ENCODE measurements at regions not wholly inside any gene's neighbourhood (a gene's known extent, or its start where the extent isn't known, plus 50 kb on each side); places are given as distances from the start of the nearest gene placed in this dataset.

DNA sequence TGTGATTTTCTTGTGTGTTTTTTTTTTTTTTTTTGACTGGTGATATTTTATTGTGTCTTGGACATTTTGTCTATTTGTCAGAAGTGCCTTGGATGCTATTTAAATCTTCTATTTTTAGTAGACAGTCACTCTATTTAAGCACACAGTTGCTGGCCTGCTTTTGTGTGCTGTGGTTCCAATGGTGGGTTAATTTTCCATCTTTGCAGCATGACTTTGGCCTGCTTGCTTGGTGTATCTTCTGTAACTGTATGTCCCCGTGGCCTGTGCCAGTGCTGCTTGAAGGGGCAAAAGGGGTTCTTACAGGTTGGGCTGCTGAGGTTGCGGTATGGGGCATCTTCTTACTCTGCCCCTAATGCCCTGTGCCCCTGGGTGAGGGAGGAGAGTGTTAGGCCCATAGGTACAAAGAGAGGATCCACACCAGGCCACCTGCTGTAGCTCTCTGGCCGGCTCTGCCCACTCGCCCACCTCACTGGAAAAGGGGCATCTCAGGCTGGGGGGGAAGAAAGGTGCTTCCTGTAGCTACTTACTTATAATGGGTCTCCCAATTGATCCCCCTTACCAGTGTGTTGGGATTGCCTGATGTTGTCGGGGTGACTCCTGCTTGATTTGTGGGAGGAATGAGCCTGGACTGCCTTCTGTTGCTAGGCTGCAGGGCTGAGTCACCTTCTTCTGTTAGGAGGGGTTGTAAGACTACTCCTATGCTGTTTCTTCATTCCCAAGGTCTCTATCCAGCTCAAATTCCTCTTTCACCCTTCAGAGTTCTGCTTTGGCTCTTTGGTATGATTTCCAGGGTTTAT is 490.0 kb upstream of the HS6ST1 start:
- DNase-seq: no peak

DNA sequence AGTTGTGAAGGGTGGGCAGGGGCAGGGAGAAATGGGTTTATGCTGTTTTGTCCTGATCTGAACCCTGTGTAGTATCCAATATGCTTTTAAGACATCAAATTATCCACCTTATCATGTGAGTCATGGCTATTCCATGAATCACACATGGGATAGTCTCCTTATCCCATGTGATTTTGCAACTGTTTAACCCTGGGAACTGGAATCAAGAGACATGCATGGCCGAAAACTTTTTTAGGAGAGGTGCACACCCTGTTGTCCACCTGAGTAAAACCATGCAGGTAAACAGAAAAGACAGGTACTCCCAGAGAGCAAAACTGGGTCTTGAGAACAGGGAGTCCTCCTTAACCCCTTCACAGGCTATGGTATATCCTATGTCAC is 490.6 kb upstream of the HS6ST1 start:
- no peak for DNase-seq

DNA sequence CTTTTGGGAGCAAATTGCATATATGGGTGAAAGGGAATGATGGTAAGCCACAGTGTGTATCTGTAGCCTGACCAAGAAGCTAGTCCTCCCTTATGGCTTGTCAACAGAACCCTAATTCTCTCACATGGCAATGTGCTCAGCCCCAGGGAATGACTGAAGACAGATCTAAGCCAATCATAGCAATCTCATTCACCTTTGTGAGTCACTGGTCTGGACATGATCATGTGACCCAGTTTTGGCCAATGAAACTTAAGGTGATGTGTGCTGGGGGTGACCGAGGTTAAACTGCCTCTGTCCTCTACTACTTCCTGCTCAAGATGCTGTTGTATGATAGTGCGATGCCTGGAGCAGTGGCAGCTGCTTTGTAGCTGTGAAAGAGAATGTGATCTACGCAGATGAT is 491.2 kb upstream of the HS6ST1 start:
- DNase-seq: no peak

DNA sequence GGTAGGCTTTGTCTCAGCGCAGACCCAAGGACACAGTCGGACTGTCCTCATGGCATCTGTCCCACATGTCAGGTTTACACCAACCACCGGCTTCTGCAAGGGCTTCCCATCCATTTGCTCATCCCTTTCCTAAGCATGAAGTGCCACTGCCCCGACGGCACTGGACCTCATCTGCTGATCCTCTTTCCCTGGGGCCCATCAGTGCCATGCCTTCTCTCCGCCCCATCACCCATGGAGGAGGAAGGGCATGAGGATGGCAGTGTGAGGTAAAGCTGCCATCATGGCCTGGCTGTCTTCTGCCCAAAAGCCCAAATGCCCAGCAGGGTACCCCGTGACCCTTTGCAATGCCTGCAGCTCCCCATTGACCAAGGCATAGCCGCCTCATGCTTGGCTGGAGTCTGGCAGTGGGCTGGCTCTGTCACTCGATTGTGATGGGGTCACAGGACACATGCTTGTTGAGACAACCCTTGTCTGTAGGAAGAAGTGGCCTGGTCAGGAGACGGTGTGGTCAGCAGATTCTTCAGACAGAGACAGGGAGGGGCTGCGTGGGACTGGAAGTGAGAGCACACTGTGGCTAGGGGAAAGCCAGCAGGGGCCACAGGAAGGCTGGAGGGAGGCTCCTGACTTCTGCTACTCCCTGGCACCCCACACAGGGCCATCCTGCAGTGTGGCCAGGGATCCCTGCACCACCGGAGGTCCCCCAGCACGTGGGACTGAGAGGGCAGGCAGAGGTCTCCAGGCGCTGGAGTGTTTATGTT is 493.7 kb upstream of the HS6ST1 start:
- DNase-seq: no peak

DNA sequence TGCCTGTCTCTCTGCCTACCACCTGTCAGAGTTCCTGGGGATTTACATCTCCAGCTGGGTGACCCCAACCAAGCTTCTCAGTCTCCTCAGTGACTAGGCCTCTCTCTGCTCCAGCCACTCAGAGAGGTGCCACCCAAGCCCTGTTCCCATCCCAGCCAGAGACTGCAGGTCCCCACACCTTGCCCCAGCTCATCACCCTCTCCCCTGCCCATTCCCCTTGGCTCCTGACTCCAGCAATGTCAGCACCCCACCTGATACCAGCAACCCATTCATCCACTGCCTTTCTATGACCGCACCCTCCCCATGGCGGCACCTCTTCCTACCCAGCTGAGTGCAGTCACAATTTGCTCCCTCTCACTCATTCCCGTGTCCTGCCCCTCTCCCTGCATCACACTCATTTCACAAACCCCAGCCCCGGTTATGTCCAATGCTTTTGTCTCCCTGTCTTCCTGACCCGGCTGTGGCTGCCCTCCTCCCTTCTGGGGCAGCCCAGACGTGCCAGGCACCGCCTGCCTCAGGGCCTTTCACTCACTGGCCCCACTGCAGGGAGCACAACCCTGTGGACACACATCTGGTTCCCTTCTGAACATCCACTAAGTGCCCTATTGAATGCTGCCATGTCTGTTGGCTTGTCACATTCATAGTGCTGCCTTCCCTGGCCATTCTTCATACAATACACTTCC is 494.8 kb upstream of the HS6ST1 start:
- DNase-seq: no peak

DNA sequence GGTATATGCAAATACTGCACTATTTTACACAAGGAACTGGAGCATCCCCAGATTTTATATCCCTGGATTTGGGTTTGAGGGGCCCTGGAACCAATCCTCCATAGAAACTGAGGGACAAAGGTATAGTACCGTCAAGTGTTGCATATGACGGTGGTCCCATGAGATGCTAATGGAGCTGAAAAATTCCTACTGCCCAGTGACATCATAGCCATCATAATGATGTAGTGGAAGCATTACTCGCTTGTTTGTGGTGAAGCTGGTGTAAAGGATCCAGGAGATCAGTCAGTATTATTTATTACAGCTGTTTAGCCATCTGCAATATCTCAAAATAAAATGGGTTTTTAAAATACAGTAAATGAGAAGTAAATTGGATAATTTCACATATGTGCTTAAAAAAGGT is 496.6 kb upstream of the HS6ST1 start:
- no peak for DNase-seq

DNA sequence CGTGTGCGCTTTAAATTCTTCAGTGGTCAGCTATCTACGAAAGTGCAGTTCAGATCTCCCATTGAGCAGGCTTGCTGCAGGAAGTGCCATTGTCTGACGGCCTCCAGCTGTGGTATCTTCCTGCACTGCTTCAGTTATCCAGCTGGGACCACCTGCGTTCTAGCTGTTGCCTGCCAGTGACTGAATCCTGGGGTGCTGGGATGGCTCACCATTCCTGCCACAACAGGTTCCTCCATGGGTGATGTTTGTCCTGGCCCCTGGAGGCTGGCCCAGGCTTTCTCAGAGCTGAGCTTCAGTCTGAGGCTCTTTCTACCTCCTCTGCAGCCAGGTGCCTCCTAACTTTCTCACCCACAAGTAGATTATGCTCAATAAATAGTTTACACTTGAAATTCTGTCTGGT is 498.5 kb upstream of the HS6ST1 start:
- DNase-seq: no peak

DNA sequence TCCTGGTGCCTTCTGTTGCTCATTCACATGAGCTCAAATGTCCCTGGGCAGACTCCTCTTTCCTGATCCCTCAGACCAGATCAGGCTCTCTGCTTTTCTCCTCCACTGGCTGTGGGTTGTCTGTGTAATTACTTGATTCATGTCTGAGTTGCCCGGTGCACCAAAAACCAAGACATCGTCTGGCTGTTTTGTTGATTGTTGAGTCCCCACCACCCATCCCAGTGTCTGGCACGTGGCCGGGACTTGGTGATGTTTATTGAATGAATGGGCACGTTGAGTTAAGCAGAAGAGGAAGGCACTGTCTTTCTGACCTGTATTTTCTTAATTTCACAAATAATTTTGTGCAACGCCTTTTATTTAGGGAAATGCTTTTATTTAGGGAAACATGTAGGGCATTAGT is 499.1 kb upstream of the HS6ST1 start:
- DNase-seq: no peak

DNA sequence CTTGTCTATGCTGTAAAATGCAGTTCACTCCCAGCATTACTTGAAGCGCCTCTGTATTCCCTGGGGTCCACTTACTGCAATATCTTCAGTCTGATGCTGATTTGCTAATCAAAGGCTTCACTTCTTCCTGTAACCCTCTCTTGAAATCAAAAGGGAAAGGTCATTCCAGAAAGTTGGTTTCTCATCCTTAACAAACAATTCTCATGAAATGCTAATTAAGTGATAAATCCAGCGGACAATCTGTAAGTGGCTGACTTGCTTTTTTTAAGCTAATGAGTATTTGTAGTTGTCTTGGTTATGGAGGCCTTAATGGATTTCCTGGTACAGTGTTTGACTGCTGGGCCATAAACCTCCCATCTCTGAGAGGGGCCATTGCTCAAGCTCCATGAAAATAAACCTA is 499.6 kb upstream of the HS6ST1 start:
- no peak for DNase-seq

DNA sequence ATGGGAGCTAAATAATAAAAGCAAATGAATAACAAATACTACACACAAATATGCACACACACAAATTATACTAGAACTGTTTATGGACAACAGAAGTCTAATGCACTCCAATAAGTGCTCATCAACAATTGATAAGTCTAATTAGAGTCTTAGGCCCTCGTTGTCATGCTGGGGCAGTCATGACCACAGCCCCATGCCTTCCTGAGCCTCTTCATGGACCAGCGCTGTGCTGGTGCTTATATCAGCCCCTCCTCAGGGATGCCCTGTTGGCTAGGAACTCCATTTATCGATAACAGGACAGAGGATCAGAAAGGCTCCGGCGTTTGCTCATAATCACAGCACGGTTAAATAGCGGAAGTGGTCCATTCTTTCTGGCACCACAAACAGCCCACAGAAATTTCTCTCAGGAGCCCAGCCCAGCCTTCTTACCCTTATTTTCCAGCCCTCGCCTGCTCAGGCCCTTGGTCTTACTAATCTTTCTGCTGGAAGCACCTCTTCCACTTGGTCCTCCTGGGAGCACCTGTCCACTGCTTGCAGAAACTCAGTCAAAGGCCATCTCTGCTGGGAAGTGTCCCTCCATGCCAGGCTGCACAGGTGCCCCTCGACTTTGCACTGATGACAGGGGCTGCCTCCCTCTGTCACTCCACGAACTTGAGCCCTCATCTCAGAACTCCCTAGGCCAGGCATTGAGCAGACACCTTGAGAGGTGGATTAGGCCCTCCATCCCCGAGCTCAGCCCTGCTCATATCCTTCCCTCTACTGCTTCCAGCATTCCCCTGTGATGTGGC is 500.2 kb upstream of the HS6ST1 start:
- no peak for DNase-seq

DNA sequence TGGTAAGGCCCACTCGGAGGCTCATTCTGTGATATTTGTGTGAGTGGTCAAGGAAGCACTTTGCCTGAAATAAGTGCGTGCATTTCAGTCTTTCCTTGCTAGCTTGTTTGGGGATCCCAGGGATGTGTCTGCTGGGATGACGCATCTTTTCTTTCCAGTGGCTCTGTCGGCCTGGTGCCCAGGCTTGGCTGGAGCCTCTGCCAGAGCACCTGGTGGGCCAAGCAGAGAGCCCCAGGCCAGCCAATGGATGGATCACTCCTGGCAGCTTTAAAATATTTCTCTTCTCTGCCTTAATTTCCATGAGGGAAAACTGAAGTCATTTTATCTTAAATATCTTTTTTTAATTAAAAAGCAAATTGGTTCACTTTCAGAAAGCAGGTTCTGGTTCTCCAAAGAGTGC is 501.8 kb upstream of the HS6ST1 start:
- DNase-seq: no peak

DNA sequence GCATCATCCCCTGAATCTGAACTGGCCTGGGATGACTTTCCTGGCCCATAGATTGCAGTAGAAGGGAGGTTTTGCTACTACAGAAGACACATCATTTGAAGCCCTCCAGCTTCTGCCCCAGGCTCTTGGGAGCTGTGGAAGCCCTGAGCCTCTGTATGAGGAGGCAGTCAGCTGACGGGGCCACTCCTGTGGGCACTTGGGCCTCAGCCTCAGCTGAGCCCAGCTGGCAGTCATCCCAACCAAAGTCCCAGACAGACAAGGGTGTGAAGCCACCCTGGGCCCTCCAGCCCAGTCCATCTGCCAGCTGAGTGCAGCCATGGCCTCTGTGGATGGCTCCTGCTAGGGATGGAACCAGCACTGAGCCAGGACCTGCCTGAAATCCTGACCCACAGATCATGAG is 502.3 kb upstream of the HS6ST1 start:
- no peak for DNase-seq

DNA sequence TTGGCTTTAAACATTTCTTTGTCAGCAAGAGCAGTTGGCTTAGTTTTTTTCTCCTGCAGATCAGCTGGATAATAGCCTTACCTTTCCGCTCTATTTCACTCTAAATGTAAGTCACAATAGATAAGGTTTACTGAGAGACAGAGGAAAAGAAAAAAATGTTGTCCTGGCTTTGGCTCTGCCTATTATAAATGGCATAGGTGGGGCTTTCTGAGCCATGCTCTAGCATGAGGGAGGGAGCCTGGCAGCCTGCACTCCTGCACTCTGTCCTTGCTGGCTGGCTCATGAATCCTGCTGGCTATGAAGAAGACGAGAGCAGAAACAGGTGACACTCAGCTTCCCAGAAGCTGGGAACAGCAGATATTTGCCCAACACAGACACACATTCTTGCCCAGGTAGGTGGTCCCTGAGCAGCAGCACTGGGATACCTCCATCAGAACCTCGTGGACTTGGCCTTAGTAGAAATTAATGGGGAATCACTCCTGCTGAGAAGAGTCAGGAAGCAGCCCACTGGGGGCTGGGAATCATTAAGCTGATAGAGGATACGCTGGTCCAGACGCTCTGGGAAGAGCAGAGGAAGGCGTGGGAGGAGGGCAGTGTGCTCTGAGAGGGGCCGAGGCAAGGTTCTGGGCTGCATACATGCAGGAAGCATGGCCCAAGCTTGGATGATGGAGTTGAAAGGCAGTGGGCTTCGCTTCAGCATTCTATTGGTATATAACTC is 514.4 kb upstream of the HS6ST1 start:
- DNase-seq: no peak

DNA sequence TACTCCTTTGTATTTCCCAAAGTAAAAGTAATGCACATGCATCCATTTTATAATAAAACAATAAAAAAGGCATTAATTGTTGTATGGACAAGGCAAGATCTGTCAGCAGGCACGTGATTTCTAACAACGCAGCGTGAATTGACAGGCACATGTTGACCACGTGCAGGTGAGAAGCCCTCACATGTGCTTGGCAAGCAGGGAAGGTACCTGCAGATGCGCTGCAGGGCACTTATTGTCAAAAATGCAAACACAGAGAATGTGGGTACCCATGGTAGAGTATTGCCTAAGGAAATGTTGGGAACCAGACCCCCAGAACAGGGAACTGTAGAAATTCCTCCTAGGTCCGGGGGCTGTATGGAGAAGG is 515.0 kb upstream of the HS6ST1 start:
- no peak for DNase-seq

DNA sequence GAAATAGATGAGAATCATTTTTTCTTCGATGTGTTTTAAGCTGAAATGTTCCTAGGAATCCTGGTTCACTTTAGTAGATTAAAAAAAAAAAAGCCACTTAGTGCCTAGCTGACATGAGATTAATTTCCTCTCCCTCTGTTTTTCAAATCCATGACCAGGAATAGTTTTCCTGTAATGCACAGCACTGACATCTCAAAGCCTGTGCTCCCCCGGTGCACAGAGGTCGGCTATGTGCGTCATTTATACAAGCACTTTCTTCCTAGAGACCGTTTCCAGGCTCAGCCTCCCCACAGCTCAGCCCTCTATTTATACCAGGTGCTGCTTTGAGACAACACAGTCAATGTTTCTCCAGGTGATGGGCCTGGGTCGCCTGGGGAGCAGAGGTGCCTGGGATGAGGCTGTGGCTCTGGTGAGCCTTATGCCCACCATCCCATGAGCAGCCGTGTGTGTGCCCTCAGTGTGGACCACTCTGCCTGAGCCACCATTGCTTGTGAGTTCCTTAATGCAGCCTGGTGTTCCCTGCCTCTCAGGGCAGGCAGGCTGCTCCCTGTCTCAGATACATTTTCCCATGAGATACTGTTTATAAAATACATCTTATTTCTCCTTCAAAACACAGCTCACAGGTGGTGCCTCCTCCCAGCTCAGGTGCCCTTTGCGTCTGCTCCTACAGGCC is 515.7 kb upstream of the HS6ST1 start:
- DNase-seq: no peak

DNA sequence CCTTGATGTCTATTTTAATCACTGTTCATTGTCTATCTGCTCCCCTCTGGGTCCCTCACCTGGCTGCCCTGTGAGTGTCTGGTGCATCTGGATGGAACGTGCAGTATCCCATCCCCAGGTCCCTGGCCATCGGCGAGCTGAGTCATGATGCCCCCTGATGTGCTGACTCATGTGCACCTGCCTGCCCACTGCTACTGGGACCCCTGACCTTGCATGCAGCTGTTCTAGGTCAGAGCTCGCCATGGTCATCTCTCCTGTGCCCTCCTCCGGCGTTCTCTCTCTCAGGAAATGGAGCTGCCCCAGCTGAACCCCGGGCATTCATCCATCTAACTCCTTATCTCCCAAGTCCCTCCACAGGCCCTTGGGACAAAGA is 516.2 kb upstream of the HS6ST1 start:
- DNase-seq: no peak

DNA sequence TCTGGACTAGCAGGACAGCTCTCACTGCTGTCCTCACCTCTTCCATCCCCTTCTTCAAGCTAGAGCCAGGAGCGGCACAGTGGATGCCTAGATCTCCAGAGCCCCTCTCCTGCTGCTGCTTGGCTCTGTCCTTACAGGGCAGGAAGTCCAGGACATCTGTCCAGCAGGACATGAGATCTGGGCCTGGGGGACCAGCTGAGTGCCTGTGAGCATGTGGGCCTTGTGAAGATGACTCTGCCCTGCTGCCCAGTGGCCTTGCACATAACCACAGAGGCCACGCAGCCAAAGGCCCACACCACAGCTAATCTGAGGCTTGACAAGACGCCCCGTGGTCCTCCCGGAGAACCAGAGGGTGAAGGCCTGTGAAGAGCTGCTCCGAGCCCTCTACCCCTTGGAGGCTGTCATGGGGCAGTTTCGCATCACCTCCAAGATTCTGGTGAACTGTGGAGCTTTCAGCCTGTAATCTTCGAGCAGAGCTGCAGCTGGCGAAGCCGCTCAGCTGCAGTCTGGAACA is 516.7 kb upstream of the HS6ST1 start:
- no peak for DNase-seq

DNA sequence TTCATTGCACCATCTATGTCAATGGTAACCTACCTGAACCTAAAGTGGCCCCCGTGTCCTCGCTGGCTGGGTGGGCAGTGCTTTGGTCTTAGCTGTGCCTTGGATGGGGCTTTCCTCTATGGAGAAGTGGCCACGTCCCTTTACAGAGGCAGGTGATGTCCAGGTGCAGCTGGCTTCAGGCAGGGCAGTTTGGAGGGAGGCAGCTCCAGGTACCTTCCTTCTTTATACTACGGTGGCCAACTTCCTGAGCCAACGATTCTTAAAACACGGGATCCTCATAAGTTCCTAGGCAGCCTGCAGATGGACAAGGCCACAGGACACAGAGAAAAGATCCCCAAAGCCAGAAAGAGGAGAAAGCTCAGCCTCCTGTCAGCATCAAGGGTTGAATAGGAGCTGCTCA is 517.3 kb upstream of the HS6ST1 start:
- DNase-seq: no peak

DNA sequence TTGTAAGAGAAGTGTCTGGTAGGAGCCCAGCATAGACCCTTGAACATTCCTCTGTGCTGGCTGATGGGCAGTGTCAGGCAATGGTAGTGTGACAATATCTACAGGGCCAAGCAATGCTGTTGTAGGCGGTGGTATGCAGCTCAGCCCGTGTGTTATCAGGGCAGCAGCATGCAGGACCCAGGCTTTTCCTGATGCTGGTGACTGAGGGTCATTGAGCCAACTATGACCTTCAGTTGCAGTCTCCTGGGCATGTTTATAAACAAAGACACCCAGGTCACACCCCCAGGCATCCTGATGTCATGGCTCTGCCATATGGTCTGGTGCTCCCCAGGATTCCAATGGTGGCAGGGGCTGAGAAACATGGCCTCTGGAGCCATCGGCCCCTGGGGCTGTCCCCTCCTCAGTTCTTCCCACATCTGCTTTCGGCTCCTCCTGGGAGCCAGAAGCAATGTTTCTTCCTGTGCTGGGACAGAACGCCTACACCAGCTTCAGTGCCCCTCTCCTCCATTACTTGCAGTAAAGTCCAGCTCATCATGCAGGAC is 518.0 kb upstream of the HS6ST1 start:
- no peak for DNase-seq

DNA sequence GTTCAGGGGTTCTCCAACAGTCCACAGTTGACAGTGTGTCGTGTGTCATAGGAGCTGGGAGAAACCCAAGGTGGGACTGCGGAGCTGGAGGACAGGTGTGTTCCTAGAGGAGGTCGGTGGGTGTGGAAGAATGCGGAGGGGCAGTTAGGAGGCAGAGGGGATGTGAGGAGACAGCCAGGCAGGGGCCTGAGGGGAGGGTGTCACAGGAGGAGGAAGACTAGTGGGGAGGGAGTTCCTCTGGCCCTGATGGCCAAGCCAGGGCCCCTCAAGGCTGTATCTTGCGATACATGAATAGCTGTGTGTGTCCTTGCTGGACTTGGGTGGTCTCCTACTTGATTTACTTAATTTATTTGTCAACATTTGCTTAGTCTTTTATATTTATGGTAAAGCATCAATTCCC is 519.6 kb upstream of the HS6ST1 start:
- no peak for DNase-seq

DNA sequence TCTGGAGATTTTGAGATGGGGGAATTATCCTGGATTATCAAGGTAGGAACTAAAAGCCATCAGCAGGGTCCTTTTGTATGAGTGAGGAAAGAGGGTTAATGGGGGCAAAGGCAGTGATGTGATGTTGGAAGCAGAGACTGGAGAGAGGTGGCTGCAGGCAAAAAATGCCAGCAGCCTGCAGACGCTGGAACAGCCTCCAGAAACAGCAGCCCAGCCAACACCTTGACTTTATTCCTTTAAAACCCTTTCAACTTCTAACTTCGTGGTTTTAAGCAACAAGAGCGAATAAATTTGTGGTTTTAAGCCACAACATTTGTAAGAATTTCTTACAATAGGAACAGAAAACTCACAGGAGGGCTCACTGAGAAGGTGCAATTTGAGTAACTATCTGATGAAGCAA is 523.1 kb upstream of the HS6ST1 start:
- DNase-seq: no peak

DNA sequence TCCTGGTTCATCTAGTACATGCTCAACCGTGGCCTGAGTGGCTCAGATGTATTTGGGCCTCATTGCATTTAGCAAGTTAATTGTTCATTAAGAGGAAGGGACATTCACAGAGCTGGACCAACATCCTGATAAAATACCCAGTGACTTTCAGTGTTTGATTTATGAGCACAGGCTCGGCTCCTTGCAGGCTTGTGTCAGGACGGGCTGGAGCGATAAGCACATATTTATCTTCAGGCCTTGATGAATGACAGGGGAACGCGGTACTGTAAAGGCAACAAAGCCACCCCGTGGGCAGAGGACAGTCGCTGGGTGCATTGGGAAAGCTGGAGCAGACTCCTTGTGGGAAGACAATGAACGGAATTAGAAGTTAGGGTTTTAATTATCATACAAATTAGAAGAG is 548.6 kb upstream of the HS6ST1 start:
- DNase-seq: no peak

Data from AML-193 (cell line).